GM23248 (cell line): ENCODE measurements at regions not wholly inside any gene's neighbourhood (a gene's known extent, or its start where the extent isn't known, plus 50 kb on each side); places are given as distances from the start of the nearest gene placed in this dataset.

ENCODE experiments used
- EZH2 ChIP-seq: fragments of 200-600 bp; sonication (generic); IDR thresholded peaks from 2 replicates; pipeline ENCODE4 v1.6.1; 2018; ENCODE audit warnings: antibody characterized with exemption, mild to moderate bottlenecking; ENCODE audit not compliant: insufficient read depth, poor library complexity, severe bottlenecking
- EZH2phosphoT487 ChIP-seq: fragments of 200-600 bp; sonication (generic); IDR thresholded peaks from 2 replicates; pipeline ENCODE4 v1.6.1; 2018; ENCODE audit warnings: antibody characterized with exemption, moderate library complexity, mild to moderate bottlenecking, low read depth; ENCODE audit not compliant: insufficient read depth

- TF ChIP-seq EZH2phosphoT487 = no peak
- TF ChIP-seq EZH2 = no peak
These were observed 92.5 kb upstream of the ATP6AP2 start for GRCh38 chrX:40488296-40488695.
